Activated T-cell treated with anti-CD3 and anti-CD28 coated beads, Interleukin-2, amount 50 U/mL, for 72 hours (primary cell): ENCODE measurements at regions not wholly inside any gene's neighbourhood (a gene's known extent, or its start where the extent isn't known, plus 50 kb on each side); places are given as distances from the start of the nearest gene placed in this dataset.

Experiments used
- ATAC-seq, 2 donors: fragments of 150-1000 bp; cut with Tn5 transposase; replicated peaks in 1 of 2; 2 replicates each; pipeline ENCODE4 v1.10.0; 2021; ENCODE audit warnings: moderate library complexity in 2 of 2, mild to moderate bottlenecking in 1 of 2
- DNase-seq, 2 donors: peaks; one replicate each; pipeline ENCODE4 v3.0.0; 2021 to 2022; ENCODE audit warnings: mixed read lengths in 1 of 2
- H3K27ac Mint-ChIP-seq: one replicate; pipeline ENCODE4 v1.8.0; 2022; ENCODE audit warnings: mild to moderate bottlenecking, moderate library complexity, mixed read lengths
- H3K27me3 Mint-ChIP-seq: one replicate; pipeline ENCODE4 v1.8.0; 2022; ENCODE audit warnings: low read depth, mixed read lengths
- H3K36me3 Mint-ChIP-seq, 2 donors: one replicate each; pipeline ENCODE4 v1.8.0; 2022; ENCODE audit warnings: mixed read lengths in 2 of 2, mild to moderate bottlenecking in 1 of 2; ENCODE audit not compliant: insufficient read depth in 2 of 2
- H3K4me1 Mint-ChIP-seq: one replicate; pipeline ENCODE4 v1.8.0; 2022; ENCODE audit warnings: low read depth, mixed read lengths
- H3K4me3 Mint-ChIP-seq, 2 donors: one replicate each; pipeline ENCODE4 v1.8.0; 2022; ENCODE audit warnings: mild to moderate bottlenecking in 2 of 2, mixed read lengths in 2 of 2, moderate library complexity in 2 of 2
- H3K9me3 Mint-ChIP-seq, 2 donors: one replicate each; pipeline ENCODE4 v1.8.0; 2022; ENCODE audit warnings: mixed read lengths in 2 of 2

DNA sequence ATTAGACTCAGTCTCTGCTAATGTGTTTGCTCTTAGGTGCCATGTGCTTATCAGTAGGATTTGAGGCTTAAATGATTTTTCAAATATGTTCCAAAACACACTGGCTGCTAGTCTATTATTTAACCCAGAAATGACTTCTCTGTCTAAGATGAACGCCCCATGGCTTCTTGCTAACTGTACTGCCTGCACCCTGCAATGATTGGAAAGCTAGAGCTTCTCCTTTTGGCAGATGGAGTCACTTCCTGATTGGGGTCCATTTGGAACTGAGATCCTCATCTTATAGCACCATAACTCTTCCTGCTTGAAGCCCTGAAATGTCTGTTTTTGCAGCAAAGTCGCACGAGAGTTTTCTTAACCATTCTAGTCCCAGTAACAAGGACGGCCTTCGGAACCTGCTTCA lies 186.5 kb upstream of the ADO start:
- DNase-seq (no peak), ATAC-seq (no peak)
- peaks cover 13% of the 10 kb centered on the region for H3K27me3 Mint-ChIP-seq
- no peak overlapping the region for H3K4me3 Mint-ChIP-seq
- no peaks in the 10 kb centered on the region for H3K9me3 Mint-ChIP-seq
- H3K36me3 Mint-ChIP-seq = no peaks in the 10 kb centered on the region
- no peak overlapping the region for H3K27ac Mint-ChIP-seq
- peaks cover 49% of the 10 kb centered on the region for H3K4me1 Mint-ChIP-seq

DNA sequence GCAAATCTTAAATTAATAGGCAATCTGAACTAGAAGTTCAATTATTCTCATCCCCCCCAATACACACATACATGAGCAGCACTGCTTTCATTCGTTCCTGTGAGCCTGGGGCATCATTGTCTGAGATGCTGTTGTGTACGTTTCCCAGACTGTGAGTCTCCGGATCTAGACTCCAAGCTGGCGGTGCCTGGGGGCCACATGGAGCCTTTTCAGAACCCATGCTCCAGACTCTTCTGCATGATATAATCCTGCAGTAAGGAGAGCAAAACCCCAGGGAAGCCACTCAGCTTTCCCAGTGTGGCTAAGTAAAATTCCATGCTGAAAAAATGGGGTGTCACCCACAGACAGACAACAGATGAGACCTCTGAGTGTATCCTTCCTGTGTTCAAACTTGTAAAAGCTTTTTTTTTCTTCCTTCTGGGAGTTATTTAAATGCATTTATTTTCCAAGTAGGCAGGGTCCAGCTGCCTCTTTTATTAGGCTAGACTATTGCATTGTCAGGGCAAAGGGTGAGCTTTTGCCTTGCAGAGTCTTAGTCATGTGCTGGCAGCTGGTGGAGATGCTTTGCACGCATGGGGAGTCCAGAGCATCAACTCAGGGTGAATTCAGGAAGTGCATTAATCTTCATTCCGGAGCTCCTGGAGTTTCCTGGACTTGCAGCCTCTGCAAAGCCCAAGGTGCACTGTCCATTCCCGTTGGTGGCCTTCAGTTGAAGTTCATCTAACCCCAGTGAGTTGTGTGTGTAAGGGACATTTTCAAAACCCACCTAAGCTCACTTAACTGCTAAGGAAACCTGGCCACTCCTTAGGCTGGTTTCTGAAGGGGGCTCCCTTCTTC lies 185.7 kb upstream of the ADO start:
- no peak for ATAC-seq
- no peaks in the 10 kb centered on the region for H3K9me3 Mint-ChIP-seq
- peaks cover 41% of the 10 kb centered on the region for H3K4me1 Mint-ChIP-seq
- H3K4me3 Mint-ChIP-seq = no peak overlapping the region
- H3K36me3 Mint-ChIP-seq = no peaks in the 10 kb centered on the region
- H3K27me3 Mint-ChIP-seq = peaks cover 13% of the 10 kb centered on the region
- no peak overlapping the region for H3K27ac Mint-ChIP-seq
- no peak for DNase-seq

DNA sequence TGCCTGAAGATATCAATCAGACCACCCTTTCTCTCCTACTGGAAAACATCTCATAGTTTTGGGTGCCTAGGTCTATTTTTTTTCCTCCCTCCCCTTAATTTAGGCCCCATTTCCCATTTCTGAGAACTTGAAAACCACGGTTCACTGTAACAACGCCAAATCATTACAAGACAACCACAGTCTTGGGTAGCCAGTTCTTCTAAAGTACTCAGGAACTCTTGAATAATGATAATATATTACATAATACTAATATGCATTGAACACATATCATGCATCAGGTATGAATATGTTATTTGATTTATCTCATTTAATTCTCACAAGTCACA lies 185.1 kb upstream of the ADO start:
- Mint-ChIP-seq H3K36me3 (no peaks in the 10 kb centered on the region), H3K4me3 (no peak overlapping the region), H3K27ac (no peak overlapping the region), H3K27me3 (peaks cover 13% of the 10 kb centered on the region), H3K4me1 (peaks cover 35% of the 10 kb centered on the region), H3K9me3 (no peaks in the 10 kb centered on the region)
- no peak for DNase-seq
- no peak for ATAC-seq

DNA sequence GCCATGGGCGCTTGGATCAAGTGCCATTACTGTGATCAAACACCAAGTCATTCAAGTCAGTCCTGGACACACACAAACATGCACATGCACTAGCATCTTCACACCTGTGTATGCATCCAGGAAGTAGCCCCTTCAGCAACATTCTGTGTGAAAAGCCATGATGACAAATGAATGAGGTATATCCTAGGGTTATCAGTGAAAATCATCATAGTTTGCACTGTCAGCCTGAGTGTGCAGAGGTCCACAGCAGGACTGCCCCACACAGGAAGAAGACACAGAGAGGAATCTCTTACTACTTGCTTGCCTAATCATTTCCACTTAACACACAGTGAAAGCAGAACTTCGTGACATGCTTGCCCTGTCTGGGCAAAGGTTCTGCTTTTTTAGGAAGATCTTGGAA lies 184.0 kb upstream of the ADO start:
- DNase-seq = no peak
- peaks cover 24% of the 10 kb centered on the region for H3K4me1 Mint-ChIP-seq
- H3K4me3 Mint-ChIP-seq = peak overlapping the region in 1 of 2 donors; percentile 31
- H3K27ac Mint-ChIP-seq = no peak overlapping the region
- H3K9me3 Mint-ChIP-seq = no peaks in the 10 kb centered on the region
- H3K36me3 Mint-ChIP-seq = no peaks in the 10 kb centered on the region
- peak; percentile 73 to 82 for ATAC-seq
- peaks cover 7% of the 10 kb centered on the region for H3K27me3 Mint-ChIP-seq

DNA sequence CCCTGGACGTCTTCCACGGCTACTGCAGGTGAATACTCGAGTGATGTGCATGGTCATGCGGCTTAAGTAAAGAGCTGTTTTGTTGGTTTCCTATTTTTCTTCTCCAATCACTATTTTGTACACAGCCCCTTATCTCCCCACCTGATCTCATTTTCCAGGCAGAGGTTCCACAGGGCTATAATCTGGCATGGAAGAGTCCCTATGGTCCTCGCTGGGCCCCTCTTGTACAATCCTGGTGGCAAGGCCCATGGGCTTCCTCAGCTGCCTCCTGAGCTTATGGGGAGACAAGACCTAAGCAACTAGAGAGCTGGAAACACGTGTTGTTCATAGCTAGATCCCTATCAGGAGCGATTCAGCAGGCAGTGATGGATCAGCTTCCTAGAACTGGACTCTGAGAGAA lies 181.3 kb upstream of the ADO start:
- H3K4me1 Mint-ChIP-seq = peaks cover 34% of the 10 kb centered on the region
- H3K36me3 Mint-ChIP-seq = no peaks in the 10 kb centered on the region
- no peak overlapping the region for H3K27ac Mint-ChIP-seq
- ATAC-seq = no peak
- H3K27me3 Mint-ChIP-seq = peaks cover 7% of the 10 kb centered on the region
- no peak for DNase-seq
- H3K4me3 Mint-ChIP-seq = no peak overlapping the region
- no peaks in the 10 kb centered on the region for H3K9me3 Mint-ChIP-seq

DNA sequence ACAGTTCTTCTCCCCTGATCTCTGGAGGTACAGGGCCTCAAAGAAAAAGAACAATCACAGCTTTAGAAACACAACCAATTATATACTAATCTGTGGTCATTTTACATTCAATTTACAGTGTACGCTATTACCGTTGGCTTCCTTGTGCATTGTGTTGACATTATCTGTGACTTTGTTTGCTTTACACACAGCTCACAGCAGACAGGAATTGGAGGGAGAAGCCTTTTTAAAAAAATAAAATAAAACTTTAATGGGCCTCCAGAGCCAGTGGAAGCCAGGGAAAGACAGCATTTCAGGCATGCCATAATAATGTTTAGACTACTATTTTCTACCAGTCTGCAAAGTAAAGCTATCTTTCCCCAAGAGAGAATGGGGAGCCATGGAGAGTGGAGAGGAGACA lies 179.0 kb upstream of the ADO start:
- Mint-ChIP-seq H3K4me3 (no peak overlapping the region), H3K9me3 (no peaks in the 10 kb centered on the region), H3K27me3 (peaks cover 7% of the 10 kb centered on the region), H3K36me3 (no peaks in the 10 kb centered on the region), H3K27ac (no peak overlapping the region), H3K4me1 (peaks cover 16% of the 10 kb centered on the region)
- no peak for ATAC-seq
- DNase-seq = no peak

DNA sequence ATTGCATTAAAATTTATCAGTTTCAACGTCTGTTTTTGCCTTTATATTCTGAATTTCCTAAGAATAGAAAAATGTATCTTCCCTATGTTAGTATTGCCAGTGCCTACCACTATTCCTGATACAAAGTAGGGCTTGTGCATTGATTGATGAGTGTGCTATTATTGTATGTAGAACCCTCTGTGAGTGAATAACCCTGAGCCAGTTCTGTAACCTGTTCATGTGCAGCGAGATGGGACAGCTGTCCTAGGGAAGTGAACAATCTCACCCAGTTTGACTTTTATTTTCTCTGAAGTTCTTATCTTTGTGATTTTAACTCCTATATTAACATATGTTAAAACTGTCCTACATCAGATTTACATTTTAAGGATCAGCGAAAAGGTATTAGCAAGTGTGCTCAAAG lies 178.4 kb upstream of the ADO start:
- ATAC-seq (no peak), DNase-seq (no peak)
- H3K36me3 Mint-ChIP-seq = peaks cover 0 to 2% of the 10 kb centered on the region in 2 donors
- no peak overlapping the region for H3K27ac Mint-ChIP-seq
- H3K9me3 Mint-ChIP-seq = peaks cover 0 to 2% of the 10 kb centered on the region in 2 donors
- peaks cover 7% of the 10 kb centered on the region for H3K27me3 Mint-ChIP-seq
- H3K4me1 Mint-ChIP-seq = peaks cover 16% of the 10 kb centered on the region
- H3K4me3 Mint-ChIP-seq = no peak overlapping the region

DNA sequence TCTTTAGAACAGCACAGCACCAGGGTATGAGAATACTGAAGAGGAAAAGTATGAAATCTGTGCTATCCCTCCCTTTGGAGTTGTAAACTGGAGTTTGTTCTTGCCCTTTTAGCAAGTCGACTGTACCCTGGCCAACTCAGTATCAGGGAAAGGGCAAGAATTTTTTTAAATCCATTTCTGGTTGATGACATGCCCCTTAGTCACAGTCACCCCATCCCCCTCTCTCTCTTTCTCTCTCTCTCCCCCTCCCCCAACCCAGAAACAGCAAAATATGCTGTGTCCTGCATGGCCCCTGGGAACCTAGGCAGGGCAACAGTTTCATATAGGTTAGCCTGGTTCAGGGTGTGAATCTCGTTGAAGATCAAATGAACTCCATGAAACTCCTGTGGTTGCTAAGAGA lies 177.7 kb upstream of the ADO start:
- Mint-ChIP-seq H3K9me3 (peaks cover 0 to 2% of the 10 kb centered on the region in 2 donors), H3K4me3 (peak overlapping the region in 1 of 2 donors; percentile 40), H3K4me1 (peaks cover 23% of the 10 kb centered on the region), H3K36me3 (peaks cover 0 to 2% of the 10 kb centered on the region in 2 donors), H3K27me3 (peaks cover 5% of the 10 kb centered on the region), H3K27ac (no peak overlapping the region)
- ATAC-seq (peak; percentile 43 to 50), DNase-seq (no peak)

DNA sequence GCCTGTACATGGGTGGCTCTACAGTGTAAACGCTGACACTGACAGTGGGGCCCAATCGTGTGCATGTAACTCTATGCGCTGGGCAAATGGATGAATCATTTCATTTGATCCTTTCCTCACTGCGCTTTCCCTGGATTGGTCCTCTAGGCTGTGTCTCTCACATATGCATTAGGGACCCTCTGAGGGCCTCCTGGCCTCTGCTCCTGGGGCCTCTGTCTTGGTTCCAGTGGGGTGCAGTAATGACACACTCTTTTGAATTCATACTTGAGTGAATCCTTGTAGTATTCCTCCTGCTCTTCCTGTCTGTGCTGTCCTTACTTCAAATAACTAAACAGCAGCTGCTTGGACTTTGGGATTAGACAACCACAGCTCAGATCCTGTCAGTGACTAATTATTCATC lies 176.5 kb upstream of the ADO start:
- DNase-seq = no peak
- peaks cover 1 to 2% of the 10 kb centered on the region in 2 donors for H3K36me3 Mint-ChIP-seq
- no peak overlapping the region for H3K4me3 Mint-ChIP-seq
- H3K4me1 Mint-ChIP-seq = peaks cover 33% of the 10 kb centered on the region
- no peak for ATAC-seq
- H3K27me3 Mint-ChIP-seq = no peaks in the 10 kb centered on the region
- peaks cover 0 to 2% of the 10 kb centered on the region in 2 donors for H3K9me3 Mint-ChIP-seq
- no peak overlapping the region for H3K27ac Mint-ChIP-seq

DNA sequence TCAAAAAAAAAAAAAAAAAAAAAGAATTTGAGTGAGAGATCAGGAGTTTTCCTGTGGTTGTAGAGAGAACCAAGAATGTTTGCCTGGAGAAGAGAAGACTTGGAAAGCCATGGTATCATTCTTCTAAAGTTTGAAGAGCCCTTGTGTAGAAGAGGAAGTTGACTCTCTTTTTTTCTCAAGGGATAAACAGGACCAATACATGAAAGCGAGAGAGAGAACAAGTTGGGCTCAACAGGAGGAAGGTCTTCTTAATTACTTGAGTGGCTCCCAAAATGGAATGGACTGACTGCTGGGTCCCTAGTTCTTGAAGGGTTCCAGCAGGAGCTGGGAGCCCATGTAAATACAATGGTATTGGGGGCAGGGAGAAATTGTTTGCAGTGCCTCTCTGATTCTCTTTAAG lies 173.3 kb upstream of the ADO start:
- ATAC-seq = no peak
- Mint-ChIP-seq H3K27ac (no peak overlapping the region), H3K36me3 (peaks cover 1 to 2% of the 10 kb centered on the region in 2 donors), H3K4me1 (peaks cover 33% of the 10 kb centered on the region), H3K27me3 (no peaks in the 10 kb centered on the region), H3K9me3 (peaks cover 0 to 2% of the 10 kb centered on the region in 2 donors), H3K4me3 (no peak overlapping the region)
- no peak for DNase-seq

DNA sequence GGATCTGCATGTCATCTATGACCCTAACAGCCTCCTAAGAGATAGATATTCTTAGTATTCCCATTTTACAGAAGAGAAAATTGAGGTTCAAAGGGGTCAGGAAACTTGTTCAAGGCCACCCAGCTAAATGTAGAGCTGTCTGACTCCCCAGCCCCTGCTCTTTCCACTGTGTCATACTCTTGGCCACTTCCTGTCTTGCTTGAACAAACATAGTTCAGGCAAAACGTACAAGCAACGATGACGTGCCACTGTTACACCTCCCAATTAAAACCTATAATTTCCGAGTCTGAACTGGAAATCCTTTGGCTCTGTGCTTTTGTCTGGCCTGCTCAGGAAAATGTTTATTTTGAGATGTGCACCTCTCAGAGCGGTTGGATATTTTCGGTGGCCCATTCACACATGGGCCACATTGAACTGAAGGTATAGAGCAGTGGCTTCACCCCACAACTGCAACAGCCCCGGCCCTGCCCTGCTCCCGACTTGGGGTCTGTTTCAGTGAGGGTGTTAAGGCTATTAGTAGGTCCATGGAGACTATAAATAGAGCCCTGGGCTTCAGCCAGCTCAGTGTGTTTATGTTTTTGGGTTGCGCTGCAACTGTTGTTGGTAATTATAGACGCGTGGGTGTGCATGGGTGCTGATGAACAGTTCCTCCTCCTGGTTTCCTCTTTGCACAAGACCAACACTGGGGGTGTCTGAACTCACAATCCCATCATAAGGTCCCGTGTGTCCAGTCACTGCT lies 172.3 kb upstream of the ADO start:
- Mint-ChIP-seq H3K4me1 (peaks cover 27% of the 10 kb centered on the region), H3K9me3 (peaks cover 0 to 2% of the 10 kb centered on the region in 2 donors), H3K27me3 (no peaks in the 10 kb centered on the region), H3K27ac (peak overlapping the region; percentile 59), H3K4me3 (peak overlapping the region; percentile 50), H3K36me3 (peaks cover 1 to 2% of the 10 kb centered on the region in 2 donors)
- peak; percentile 76 to 97 for ATAC-seq
- DNase-seq = peak; percentile 33 to 53

DNA sequence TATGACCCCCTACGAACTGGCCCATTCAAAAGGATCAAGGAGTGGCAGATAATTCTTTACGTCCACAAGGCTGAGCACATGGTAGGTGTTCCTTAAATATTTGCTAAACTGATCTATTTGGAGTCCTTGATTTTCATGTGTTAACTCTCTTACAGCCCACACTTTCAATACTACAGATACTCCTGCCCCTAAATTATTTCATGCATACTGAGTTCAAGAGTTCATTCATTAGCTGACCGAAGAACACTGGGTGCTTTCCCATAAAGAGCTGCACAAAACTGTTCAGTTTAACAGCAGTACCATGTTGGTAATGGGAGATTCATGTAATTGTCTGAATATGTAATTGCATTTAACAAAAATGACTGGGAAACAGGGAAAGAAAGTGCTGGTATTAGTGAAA lies 170.5 kb upstream of the ADO start:
- peaks cover 0 to 2% of the 10 kb centered on the region in 2 donors for H3K9me3 Mint-ChIP-seq
- H3K4me1 Mint-ChIP-seq = peaks cover 22% of the 10 kb centered on the region
- ATAC-seq (no peak), DNase-seq (no peak)
- peaks cover 1 to 2% of the 10 kb centered on the region in 2 donors for H3K36me3 Mint-ChIP-seq
- no peaks in the 10 kb centered on the region for H3K27me3 Mint-ChIP-seq
- H3K4me3 Mint-ChIP-seq = no peak overlapping the region
- no peak overlapping the region for H3K27ac Mint-ChIP-seq

DNA sequence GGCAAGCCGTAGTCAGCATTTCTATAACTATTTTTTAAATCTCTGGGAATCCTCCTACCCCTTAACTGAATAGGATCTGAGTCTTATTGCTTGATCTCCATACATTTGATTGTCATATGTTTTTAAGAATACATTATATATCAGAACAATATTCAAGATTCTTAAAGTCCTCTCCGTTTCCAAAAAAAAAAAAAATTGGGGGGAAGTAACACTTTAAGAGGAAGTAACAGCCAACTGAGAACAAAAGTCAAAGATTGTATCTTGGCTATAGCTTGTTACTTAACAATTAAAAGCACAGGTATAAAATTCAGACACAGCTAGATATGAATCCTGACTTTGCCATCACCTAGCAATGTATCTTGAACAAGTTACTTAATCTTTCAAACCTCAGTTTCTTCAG lies 169.9 kb upstream of the ADO start:
- DNase-seq (no peak), ATAC-seq (no peak)
- H3K36me3 Mint-ChIP-seq = peaks cover 1 to 2% of the 10 kb centered on the region in 2 donors
- H3K27me3 Mint-ChIP-seq = no peaks in the 10 kb centered on the region
- no peak overlapping the region for H3K4me3 Mint-ChIP-seq
- no peak overlapping the region for H3K27ac Mint-ChIP-seq
- H3K4me1 Mint-ChIP-seq = peaks cover 22% of the 10 kb centered on the region
- H3K9me3 Mint-ChIP-seq = peaks cover 0 to 2% of the 10 kb centered on the region in 2 donors
